Esophagus squamous epithelium (tissue), 4 donors: ENCODE measurements at regions not wholly inside any gene's neighbourhood (a gene's known extent, or its start where the extent isn't known, plus 50 kb on each side); places are given as distances from the start of the nearest gene placed in this dataset.

Experiments
- CTCF ChIP-seq, 6 experiments: fragments of 450-650 bp in 4 of 6; fragments of 200-600 bp in 2 of 6; sonication (generic) in 2 of 6; IDR thresholded peaks; one replicate each; pipeline ENCODE4 v1.5.1; 2016 to 2019; ENCODE audit warnings: antibody characterized with exemption in 6 of 6, mild to moderate bottlenecking in 4 of 6, moderate library complexity in 4 of 6
- POLR2A ChIP-seq, 4 donors: fragments of 450-650 bp; IDR thresholded peaks; one replicate each; pipeline ENCODE4 v1.6.1; 2017; ENCODE audit warnings: antibody characterized with exemption in 4 of 4, mild to moderate bottlenecking in 4 of 4, moderate library complexity in 3 of 4

DNA sequence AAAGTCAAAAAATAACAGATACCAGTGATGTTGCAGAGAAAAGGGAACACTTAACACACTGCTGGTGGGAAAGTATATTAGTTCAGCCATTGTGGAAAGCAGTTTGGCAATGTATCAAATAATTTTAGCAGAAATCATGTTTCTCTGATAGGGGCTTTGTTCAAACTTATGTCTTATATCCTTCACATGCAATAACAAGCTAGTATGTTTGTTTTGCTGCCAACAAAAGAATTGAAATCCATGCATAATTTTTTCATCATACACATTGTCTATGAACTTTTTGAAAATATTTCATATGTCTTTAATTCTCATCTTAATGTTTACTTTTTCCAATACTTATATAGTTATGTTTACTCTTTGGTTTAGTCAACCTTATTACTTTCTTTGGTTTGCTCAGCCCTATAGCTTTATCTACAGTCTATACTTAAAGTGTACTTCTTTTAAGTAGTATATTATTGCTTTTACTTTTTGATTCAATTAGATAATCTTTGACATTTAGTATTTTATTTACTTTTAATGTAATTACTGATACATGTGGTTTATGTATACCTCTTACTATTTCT, 639.6 kb upstream of the CBLB start:
- TF ChIP-seq CTCF (IDR thresholded peaks at IDR 0.05): no peak
- no peak for TF ChIP-seq POLR2A (IDR thresholded peaks at IDR 0.05)
